Inflammatory macrophage (primary cell): ENCODE measurements at regions not wholly inside any gene's neighbourhood (a gene's known extent, or its start where the extent isn't known, plus 50 kb on each side); places are given as distances from the start of the nearest gene placed in this dataset.

Experiments used
- DNase-seq, 2 donors: peaks; one replicate each; pipeline ENCODE4 v3.0.0-alpha.2; 2020 to 2022

DNA sequence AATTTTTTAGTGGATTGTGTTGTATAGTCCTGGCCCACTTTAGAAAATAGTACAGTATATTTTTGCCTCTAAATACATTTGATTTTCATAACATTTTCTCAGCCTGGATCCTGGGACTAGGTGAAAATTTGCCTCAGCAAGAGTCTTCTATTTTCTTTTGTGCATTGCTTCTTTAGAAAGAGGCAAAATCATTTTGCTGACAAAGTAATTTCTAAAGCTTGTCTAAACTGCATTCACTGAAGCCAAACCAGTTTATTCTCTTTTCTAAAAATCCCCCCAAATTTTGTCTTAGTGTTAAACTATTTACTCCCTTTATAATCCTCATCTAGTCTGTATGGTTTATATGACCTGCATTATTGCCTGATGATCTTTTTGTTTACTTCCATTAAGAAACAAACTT, 326.3 kb downstream of the C4orf33 start:
- DNase-seq: no peak

GRCh38 chr4:129428454-129428853, 332.5 kb downstream of the C4orf33 start:
- DNase-seq: no peak

DNA sequence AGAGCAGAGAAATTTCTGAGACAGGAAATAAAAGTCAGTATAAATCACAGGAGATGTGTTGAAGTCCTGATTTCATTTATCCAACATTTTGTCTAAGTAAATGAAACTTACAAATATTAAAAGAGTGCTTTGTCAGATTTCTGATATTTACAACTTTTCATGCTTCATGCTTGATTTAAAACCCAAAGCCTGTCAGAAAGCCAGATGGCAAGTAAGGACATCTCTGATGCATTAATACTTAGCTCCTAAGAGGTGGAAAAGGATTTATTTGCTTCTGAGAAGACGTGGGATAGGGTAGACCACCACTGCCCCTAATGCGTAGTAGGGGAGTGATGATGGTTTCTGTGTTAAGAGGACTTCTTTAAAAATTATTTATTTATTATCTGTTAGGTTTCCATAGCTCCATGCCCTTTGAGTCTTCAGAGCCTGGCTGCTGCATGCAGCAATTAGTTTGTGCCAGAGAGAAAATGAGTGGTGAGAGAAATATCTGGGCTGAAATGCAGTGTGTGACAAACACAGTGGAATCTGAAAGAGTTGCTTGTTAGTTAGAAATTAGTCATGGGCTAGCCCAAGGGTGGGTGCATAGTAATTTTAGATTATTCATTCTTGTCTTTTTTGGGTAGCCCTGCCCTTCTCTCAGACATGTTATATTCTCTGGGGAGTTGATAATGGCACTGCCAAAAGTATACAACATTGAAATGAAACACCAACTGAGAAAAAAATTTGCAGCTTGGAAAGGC, 333.8 kb downstream of the C4orf33 start:
- no peak for DNase-seq

DNA sequence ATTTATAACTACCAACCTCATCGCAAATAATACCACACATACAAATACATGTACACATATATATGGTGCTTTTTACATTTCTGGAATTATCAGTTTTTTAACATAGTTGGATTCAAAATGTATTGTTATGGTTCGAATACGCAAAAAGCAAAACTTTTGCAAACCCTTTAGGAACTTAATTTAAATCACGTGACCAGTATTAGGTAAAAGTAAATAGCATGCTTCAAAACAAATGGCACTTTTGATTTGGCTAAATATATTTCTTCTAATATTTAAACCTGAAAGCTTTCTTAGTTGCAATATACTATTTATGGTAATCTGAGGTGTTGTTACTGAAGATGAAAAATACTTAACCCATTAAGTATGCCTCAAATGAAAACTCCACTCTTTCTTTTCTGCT, 341.4 kb downstream of the C4orf33 start:
- DNase-seq: no peak

GRCh38 chr4:129438456-129438981, 342.6 kb downstream of the C4orf33 start:
- no peak for DNase-seq

GRCh38 chr4:129446074-129446473, 350.1 kb downstream of the C4orf33 start:
- DNase-seq: no peak

GRCh38 chr4:129453524-129454200, 357.7 kb downstream of the C4orf33 start:
- no peak for DNase-seq

GRCh38 chr4:129455482-129455881, 359.5 kb downstream of the C4orf33 start:
- no peak for DNase-seq

- DNase-seq: no peak
Measured at GRCh38 chr4:129468624-129469023, 372.7 kb downstream of the C4orf33 start.

DNA sequence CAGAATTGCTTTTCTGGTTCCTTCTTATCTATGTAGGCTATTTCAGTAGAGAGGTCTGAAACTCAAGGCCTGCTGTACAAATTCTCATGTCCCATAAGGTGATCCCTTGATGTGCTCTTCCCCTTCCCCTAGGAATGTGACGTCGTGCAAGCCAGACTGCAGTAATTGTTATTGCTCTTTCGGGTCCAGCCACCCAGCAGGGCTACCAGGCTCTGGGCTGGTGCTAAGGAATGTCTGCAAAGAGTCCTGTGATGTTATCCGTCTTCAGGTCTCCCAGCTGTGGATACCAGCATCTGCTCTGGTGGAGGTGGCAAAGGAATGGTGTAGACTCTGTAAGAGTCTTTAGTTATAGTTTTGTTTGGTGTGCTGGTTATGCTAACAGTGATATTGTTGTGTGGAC, 378.7 kb downstream of the C4orf33 start:
- DNase-seq: no peak

- DNase-seq: no peak
Measured at GRCh38 chr4:129481107-129481506, 385.2 kb downstream of the C4orf33 start.

- DNase-seq: no peak
Measured at GRCh38 chr4:129488427-129488826, 392.5 kb downstream of the C4orf33 start.

DNA sequence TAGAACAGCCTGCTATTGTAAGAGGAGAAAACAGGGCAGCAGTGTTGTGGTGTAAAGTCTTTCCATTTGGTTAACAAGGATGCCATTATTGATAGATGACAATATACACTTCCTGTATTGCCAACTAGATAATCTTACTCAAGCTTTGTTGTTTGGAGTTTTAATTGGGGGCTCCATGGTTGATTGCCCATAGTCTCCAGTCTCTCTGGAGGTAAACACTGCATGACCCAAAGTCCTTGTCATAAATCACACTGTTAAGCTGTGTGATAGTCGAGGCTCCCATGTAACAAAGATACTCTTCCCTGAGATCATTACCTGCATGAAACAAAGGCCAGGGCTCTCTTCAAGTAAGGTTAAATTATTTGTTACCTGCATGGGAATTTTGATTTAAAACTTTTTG, 394.6 kb downstream of the C4orf33 start:
- no peak for DNase-seq

DNA sequence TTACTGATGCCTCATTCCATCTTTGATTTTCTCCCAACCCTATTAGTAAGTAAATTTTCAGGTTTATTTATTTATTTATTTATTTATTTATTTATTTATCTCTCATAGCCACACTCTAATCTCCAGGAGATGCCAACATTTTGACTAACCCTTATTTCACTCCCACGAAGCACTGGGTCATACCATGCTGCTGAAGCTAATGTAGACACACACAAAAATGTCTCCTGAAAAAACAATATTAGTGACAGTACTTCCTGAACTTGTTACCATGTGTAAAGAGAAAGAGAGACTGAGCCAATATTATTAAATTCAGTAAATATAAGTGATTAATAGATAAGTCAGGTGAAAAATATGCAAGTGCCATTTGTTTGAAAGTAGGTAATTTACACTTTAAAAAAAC, 402.7 kb downstream of the C4orf33 start:
- no peak for DNase-seq

- no peak for DNase-seq
Measured at GRCh38 chr4:129514852-129515251, 418.9 kb downstream of the C4orf33 start.

DNA sequence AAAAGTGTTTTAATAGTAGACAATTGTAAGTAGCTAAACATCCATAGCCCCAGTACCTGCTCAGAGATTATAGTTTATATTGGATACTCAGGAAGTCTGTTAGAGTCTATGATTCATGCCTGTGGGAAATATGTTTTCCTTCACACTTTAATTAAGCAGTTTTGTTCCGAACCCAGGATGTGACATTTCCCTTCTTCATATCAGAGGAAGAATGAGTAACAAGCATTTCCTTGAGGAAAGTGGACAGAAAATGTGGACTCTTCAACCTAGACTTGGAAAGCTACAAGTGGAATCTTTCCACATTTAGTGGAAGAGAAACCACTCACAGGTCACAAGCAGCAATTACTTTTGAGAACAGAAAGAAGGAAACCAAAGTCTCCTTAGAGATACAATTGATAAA, 419.4 kb downstream of the C4orf33 start:
- no peak for DNase-seq

DNA sequence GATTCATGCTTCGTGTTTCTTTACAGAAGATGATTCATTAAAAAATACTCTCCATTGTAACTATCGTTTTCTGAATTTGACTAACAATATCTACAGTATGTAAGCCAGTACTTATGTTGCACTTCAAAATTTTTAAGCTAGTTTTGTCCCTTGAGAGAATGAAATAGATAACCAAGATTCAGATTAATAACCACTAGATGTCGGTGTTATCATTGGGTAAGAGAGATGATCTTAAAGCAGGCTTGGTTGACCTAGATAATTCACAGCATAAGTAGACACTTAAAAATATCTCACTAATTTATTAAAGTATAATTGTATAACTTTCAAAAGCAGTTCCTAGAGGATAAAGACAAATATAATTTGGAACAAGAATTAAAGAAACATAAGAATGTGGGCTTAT, 430.9 kb downstream of the C4orf33 start:
- DNase-seq: peak; percentile 8 to 35

- DNase-seq: no peak
Measured at GRCh38 chr4:129531253-129531652, 435.3 kb downstream of the C4orf33 start.

- DNase-seq: peak; percentile 59 to 88
Measured at GRCh38 chr4:129532573-129532972, 436.6 kb downstream of the C4orf33 start.

DNA sequence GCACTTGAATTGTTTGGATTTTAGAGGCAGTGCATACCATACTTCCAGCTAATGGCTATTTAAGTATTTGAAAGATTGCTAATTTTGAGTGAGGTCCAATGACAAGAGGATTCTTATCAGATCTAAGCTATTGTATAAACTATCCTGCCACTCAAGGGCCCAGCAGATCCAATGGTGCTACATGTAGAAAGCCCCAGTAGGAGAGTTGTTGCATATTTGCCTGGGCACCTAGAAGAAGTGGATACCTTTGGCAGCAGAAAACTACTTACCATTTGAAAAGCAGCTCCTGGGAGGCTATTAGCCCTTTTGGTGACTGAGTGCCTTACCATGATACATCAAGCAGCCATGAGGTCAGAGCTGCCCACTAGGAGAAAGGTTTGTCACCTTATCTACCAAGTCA, 447.3 kb downstream of the C4orf33 start:
- no peak for DNase-seq

DNA sequence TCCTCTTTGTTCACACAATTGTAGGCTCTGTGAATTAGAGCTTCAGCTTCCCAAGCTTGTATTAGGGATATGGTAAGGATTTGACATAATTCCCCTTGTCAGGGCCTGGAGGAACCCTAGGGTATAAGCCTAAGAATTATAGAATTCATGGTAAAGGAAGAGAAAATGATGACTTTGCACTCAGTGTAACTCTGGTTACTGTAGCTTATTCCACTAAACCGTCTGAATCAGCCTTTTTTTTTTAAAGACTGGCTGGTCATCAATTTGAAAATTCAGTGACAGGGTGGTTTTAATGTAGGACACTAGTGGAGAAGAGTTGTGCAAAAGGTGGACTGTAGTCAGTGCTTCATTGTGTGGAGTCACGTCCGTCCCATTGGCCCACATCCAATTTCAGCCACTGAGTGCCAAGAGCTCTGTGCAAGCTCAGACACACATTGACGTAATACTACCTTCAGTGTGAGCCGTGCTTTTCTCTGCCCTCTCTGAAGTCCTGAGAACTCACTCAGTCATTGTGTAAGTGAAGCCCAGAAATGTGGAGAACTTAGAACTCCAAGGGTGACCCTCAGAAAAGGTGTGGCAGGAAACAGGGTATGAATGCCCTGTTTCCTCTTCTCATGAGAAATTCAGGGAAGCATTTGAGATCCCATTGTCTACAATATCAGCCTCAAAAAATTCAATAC, 449.8 kb downstream of the C4orf33 start:
- no peak for DNase-seq

DNA sequence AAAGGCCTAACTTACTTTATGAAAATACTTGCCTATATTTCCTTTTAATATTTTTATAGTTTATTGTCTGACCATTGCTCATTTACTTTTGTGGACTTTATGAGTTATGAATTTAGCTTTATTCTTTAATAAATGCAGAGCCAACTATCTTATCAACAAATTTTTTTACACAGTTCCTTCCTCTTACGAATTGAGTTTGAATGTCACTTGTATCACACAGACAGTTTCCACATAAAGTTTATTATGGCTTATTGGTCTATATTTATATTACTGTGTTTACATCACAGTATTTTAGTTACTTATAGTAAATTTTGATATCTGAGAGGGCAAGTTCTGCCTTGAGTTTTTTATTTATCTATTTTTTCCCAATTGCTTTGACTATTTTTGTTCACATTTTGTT, 450.6 kb downstream of the C4orf33 start:
- no peak for DNase-seq

GRCh38 chr4:129550281-129550785, 454.4 kb downstream of the C4orf33 start:
- DNase-seq: no peak
